Fibroblast of skin of scalp (primary cell): ENCODE measurements at regions not wholly inside any gene's neighbourhood (a gene's known extent, or its start where the extent isn't known, plus 50 kb on each side); places are given as distances from the start of the nearest gene placed in this dataset.

Experiments
- DNase-seq: peaks from one replicate; pipeline ENCODE4 v3.0.0-alpha.2; 2013

GRCh38 chr1:208803011-208803811 is 559.0 kb upstream of the PLXNA2 start:
- no peak for DNase-seq

- DNase-seq: no peak
Observed at GRCh38 chr1:208807446-208808127, 563.4 kb upstream of the PLXNA2 start.

GRCh38 chr1:208808301-208808700 is 564.1 kb upstream of the PLXNA2 start:
- DNase-seq: no peak

GRCh38 chr1:208809876-208810275 is 565.7 kb upstream of the PLXNA2 start:
- no peak for DNase-seq

- DNase-seq: no peak
Observed at GRCh38 chr1:208818770-208819445, 574.7 kb upstream of the PLXNA2 start.

- DNase-seq: no peak
Observed at GRCh38 chr1:208820580-208821212, 576.5 kb upstream of the PLXNA2 start.

GRCh38 chr1:208821939-208822338 is 577.8 kb upstream of the PLXNA2 start:
- no peak for DNase-seq

GRCh38 chr1:208825300-208825699 is 581.1 kb upstream of the PLXNA2 start:
- DNase-seq: no peak

GRCh38 chr1:208829595-208829994 is 585.4 kb upstream of the PLXNA2 start:
- DNase-seq: peak; percentile 65

GRCh38 chr1:208834381-208835096 is 590.4 kb upstream of the PLXNA2 start:
- DNase-seq: peak; percentile 61

GRCh38 chr1:208835097-208835463 is 590.9 kb upstream of the PLXNA2 start:
- no peak for DNase-seq

- DNase-seq: no peak
Observed at GRCh38 chr1:208835781-208836180, 591.6 kb upstream of the PLXNA2 start.

GRCh38 chr1:208837242-208837641 is 593.1 kb upstream of the PLXNA2 start:
- DNase-seq: no peak

GRCh38 chr1:208841436-208841835 is 597.3 kb upstream of the PLXNA2 start:
- no peak for DNase-seq

GRCh38 chr1:208842451-208842850 is 598.3 kb upstream of the PLXNA2 start:
- DNase-seq: no peak

GRCh38 chr1:208844158-208844557 is 600.0 kb upstream of the PLXNA2 start:
- no peak for DNase-seq

- DNase-seq: no peak
Observed at GRCh38 chr1:208848854-208849253, 604.7 kb upstream of the PLXNA2 start.

GRCh38 chr1:208850442-208850841 is 606.3 kb upstream of the PLXNA2 start:
- peak; percentile 6 for DNase-seq

GRCh38 chr1:208851366-208851765 is 607.2 kb upstream of the PLXNA2 start:
- DNase-seq: peak; percentile 60

GRCh38 chr1:208852911-208853310 is 608.7 kb upstream of the PLXNA2 start:
- peak; percentile 13 for DNase-seq

GRCh38 chr1:208855403-208855802 is 611.2 kb upstream of the PLXNA2 start:
- DNase-seq: no peak

- DNase-seq: no peak
Observed at GRCh38 chr1:208857465-208857864, 613.3 kb upstream of the PLXNA2 start.
